ENCODE measurements at regions not wholly inside any gene's neighbourhood (a gene's known extent, or its start where the extent isn't known, plus 50 kb on each side); places are given as distances from the start of the nearest gene placed in this dataset.
"Not testable (repeated sequence)": the region's sequence is repeated elsewhere in the genome, so short reads cannot be mapped to it uniquely, and the experiment has no call there.

GRCh38 chr6:60574723-60575122, 1711.3 kb downstream of the KHDRBS2 start:
- not testable (repeated sequence) for TF ChIP-seq CTCF, POLR2A (IDR thresholded peaks at IDR 0.05)
